Transverse colon (tissue), 4 donors: ENCODE measurements at regions not wholly inside any gene's neighbourhood (a gene's known extent, or its start where the extent isn't known, plus 50 kb on each side); places are given as distances from the start of the nearest gene placed in this dataset.

Experiments used
- DNase-seq: peaks from one replicate; pipeline ENCODE4 v3.0.0-alpha.2; 2019
- H3K27ac ChIP-seq, 4 donors: fragments of 200-600 bp; sonication (generic); 2 replicates each; pipeline ENCODE4 v1.5.1; 2016 to 2018; ENCODE audit warnings: inconsistent platforms in 4 of 4
- H3K27me3 ChIP-seq: fragments of 200-600 bp; sonication (generic); 2 replicates; pipeline ENCODE4 v1.5.1; 2017; ENCODE audit warnings: inconsistent platforms
- H3K36me3 ChIP-seq, 4 donors: fragments of 200-600 bp; sonication (generic); 2 replicates each; pipeline ENCODE4 v1.5.1; 2017 to 2019; ENCODE audit warnings: inconsistent platforms in 4 of 4
- H3K4me1 ChIP-seq, 4 donors: fragments of 200-600 bp; sonication (generic); 2 replicates each; pipeline ENCODE4 v1.5.1; 2017 to 2020; ENCODE audit warnings: inconsistent platforms in 4 of 4
- H3K4me3 ChIP-seq, 4 donors: fragments of 200-600 bp; sonication (generic); 1 replicate in 1 of 4; 2 replicates in 3 of 4; pipeline versions ENCODE4 v1.5.1 to v1.6.1; 2017 to 2019; ENCODE audit warnings: inconsistent platforms in 4 of 4
- H3K9me3 ChIP-seq, 2 donors: fragments of 200-600 bp; sonication (generic); 2 replicates each; pipeline ENCODE4 v1.5.1; 2017 to 2019; ENCODE audit warnings: inconsistent platforms in 2 of 2
- EP300 ChIP-seq: sonication (generic); formaldehyde crosslinking; IDR thresholded peaks from one replicate; pipeline ENCODE4 v1.6.1; 2017; ENCODE audit warnings: antibody characterized with exemption, low read depth
- POLR2A ChIP-seq: fragments of 450-650 bp; IDR thresholded peaks from one replicate; pipeline ENCODE4 v1.6.1; 2016; ENCODE audit warnings: antibody characterized with exemption, mild to moderate bottlenecking, moderate library complexity
- POLR2AphosphoS5 ChIP-seq, 3 donors: sonication (generic); formaldehyde crosslinking; IDR thresholded peaks; one replicate each; pipeline ENCODE4 v1.6.1; 2016; ENCODE audit warnings: antibody characterized with exemption in 3 of 3
- WGBS, 2 donors: methylation state at CpG; one replicate each; pipeline ENCODE4 v1.1.5; 2018; ENCODE audit warnings: low coverage in 1 of 2; 5-methylcytosine and 5-hydroxymethylcytosine counted together
- in situ Hi-C, 4 donors: fragments of 200-750 bp; cut with MboI; loops; one replicate each; pipeline versions ENCODE4 v1.15.0 to v1.15.1; 2017; ENCODE audit warnings: low sequenced_read_pairs in 3 of 4, low pct_ligation_motif_present in 1 of 4, low pct_unique_long_range_greater_than_20kb in 1 of 4
- intact Hi-C: fragments of 100-400 bp; cut with DNase I; formaldehyde crosslinking; loops from one replicate; pipeline ENCODE4 v1.15.1; 2023; ENCODE audit warnings: low total_unique reads
- TF ChIP-seq, protein P1 (sequence below), 5 experiments: fragments of 200-600 bp in 3 of 5; fragments of 450-650 bp in 2 of 5; sonication (generic) in 3 of 5; IDR thresholded peaks; 1 replicate in 2 of 5; 2 replicates in 3 of 5; pipeline ENCODE4 v1.5.1; 2016 to 2017; ENCODE audit warnings: antibody characterized with exemption in 5 of 5, inconsistent platforms in 3 of 5, mild to moderate bottlenecking in 2 of 5, moderate library complexity in 1 of 5

GRCh38 chr7:57327081-57327480, 122.9 kb upstream of the ZNF716 start:
- Histone ChIP-seq H3K4me1 (no peaks in the 10 kb centered on the region), H3K27ac (no peak overlapping the region), H3K9me3 (peaks cover 0 to 17% of the 10 kb centered on the region in 2 donors), H3K4me3 (no peak overlapping the region), H3K36me3 (no peaks in the 10 kb centered on the region), H3K27me3 (no peaks in the 10 kb centered on the region)
- WGBS, 2 donors: 91% methylated on average over 4 of the region's 4 CpGs
- TF ChIP-seq EP300 (no peak), POLR2A (no peak), POLR2AphosphoS5 (IDR thresholded peaks at IDR 0.05) (no peak)
- TF ChIP-seq, protein P1, sequence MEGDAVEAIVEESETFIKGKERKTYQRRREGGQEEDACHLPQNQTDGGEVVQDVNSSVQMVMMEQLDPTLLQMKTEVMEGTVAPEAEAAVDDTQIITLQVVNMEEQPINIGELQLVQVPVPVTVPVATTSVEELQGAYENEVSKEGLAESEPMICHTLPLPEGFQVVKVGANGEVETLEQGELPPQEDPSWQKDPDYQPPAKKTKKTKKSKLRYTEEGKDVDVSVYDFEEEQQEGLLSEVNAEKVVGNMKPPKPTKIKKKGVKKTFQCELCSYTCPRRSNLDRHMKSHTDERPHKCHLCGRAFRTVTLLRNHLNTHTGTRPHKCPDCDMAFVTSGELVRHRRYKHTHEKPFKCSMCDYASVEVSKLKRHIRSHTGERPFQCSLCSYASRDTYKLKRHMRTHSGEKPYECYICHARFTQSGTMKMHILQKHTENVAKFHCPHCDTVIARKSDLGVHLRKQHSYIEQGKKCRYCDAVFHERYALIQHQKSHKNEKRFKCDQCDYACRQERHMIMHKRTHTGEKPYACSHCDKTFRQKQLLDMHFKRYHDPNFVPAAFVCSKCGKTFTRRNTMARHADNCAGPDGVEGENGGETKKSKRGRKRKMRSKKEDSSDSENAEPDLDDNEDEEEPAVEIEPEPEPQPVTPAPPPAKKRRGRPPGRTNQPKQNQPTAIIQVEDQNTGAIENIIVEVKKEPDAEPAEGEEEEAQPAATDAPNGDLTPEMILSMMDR (IDR thresholded peaks at IDR 0.05): no peak
- no peak for DNase-seq
- in situ Hi-C loops (no loop called here), intact Hi-C loops (no loop called here)

DNA sequence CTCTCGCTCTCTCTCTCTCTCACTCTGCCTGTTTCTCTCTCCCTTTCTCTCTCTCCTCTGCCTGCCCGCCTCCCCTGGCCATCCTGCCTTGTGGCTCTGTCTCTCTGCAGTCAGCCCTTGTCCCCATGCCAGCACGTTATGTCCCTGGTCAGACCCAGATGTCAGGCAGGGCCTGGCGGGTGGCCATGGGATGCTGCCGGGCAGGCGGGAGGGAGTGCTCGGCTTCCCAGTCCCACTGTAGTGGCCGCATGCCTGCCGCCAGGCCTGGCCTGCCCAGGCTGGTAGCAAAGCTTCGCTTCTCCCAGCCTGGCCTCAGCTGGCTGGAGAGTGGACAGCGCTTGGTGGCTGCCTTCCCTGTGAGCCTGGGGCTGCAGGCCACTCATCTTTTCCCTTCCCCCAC, 121.5 kb upstream of the ZNF716 start:
- Histone ChIP-seq H3K27me3 (no peaks in the 10 kb centered on the region), H3K9me3 (peaks cover under 1 to 21% of the 10 kb centered on the region in 2 donors), H3K27ac (no peak overlapping the region), H3K4me1 (no peaks in the 10 kb centered on the region), H3K4me3 (no peak overlapping the region), H3K36me3 (no peaks in the 10 kb centered on the region)
- TF ChIP-seq EP300 (no peak), POLR2AphosphoS5 (IDR thresholded peaks at IDR 0.05) (no peak), POLR2A (no peak)
- TF ChIP-seq, protein P1 (IDR thresholded peaks at IDR 0.05): no peak
- intact Hi-C loops: no loop called here
- DNase-seq: no peak
- WGBS, 2 donors: 78% methylated on average over 11 of the region's 11 CpGs; no CpG with 5 or more reads in 1 of the 2 donors
- in situ Hi-C loops: no loop called here

GRCh38 chr7:57328963-57329362, 121.0 kb upstream of the ZNF716 start:
- peaks cover 6 to 21% of the 10 kb centered on the region in 2 donors for H3K9me3 ChIP-seq
- no peak overlapping the region for H3K4me3 ChIP-seq
- H3K36me3 ChIP-seq: no peaks in the 10 kb centered on the region
- 70% methylated on average over 3 of the region's 3 CpGs; no CpG with 5 or more reads in 1 of the 2 donors for WGBS, 2 donors
- H3K27ac ChIP-seq: no peak overlapping the region
- TF ChIP-seq, protein P1 (IDR thresholded peaks at IDR 0.05): no peak
- no peak for TF ChIP-seq POLR2AphosphoS5 (IDR thresholded peaks at IDR 0.05)
- no peaks in the 10 kb centered on the region for H3K27me3 ChIP-seq
- H3K4me1 ChIP-seq: no peaks in the 10 kb centered on the region
- DNase-seq: no peak
- in situ Hi-C loops (no loop called here), intact Hi-C loops (no loop called here)

DNA sequence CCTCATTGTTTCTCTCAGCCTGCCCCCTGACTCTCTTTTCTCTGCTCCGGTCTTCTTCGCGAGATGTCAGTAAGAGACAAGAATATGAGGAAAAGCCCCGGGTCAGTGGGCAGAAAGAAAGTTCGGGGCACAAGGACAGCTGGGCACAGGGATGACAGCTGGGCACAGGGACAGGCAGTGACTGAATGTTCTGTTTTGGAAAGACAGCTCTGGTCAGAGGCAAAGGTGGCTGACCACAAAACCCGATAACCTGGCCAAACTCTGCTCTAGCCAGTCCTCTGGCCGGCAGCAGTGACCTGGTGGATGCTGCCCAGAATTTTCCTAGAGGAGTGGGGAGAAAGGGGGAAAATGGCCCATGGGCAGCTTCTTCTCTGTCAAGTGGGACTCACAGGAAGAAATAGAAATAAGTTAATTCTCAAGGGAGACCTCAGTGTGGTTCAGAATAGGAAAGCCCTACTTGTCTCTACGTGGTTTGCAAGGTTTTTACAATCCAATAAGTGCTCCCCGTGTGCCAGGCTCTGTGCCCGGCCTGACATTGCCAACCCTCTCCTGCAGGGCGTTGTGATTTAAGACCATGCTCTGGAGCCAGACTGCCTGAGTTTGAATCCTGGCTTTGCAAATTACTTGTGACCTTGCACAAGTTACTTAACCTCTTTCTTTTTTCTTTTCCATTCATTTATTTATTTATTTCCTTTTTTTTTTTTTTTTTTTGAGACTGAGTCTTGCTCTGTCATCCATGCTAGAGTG, 110.6 kb upstream of the ZNF716 start:
- intact Hi-C loops: loop anchor here (1.0 kb wide), 1 partner anchor 35 kb away; no protein-coding TSS in a partner anchor
- Histone ChIP-seq H3K4me1 (no peaks in the 10 kb centered on the region), H3K4me3 (no peak overlapping the region), H3K36me3 (no peaks in the 10 kb centered on the region), H3K27ac (no peak overlapping the region), H3K9me3 (no peaks in the 10 kb centered on the region), H3K27me3 (no peaks in the 10 kb centered on the region)
- DNase-seq: no peak
- in situ Hi-C loops: no loop called here
- 69 to 79% methylated on average over 7 to 11 of the region's 11 CpGs for WGBS, 2 donors
- TF ChIP-seq POLR2A (no peak), POLR2AphosphoS5 (IDR thresholded peaks at IDR 0.05) (no peak), EP300 (no peak)
- TF ChIP-seq, protein P1 (IDR thresholded peaks at IDR 0.05): no peak
